ENCODE measurements at regions not wholly inside any gene's neighbourhood (a gene's known extent, or its start where the extent isn't known, plus 50 kb on each side); places are given as distances from the start of the nearest gene placed in this dataset.

DNA sequence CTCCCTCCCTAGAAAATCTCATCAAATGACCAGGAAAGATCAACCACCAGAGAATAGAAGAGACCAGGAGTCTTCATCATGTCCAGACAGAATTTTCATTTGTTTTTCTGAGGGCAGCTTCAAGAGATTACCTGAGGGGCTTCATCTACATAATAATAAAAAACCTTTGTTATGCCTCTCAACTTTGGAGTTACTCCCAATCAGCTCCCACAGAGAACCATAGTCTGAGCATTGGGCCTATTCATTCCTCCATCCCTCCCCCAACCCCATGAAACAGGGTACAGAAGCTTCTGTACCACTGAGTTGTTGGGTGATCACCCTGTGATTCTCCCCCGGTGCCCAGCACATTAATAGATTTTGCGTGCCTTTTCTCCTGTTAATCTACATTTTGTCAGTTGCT is 53.3 kb upstream of the PRRC2C start:
- Mint-ChIP-seq H3K36me3 (peaks cover 0 to 4% of the 10 kb centered on the region in 2 donors), H3K9me3 (peaks cover 13 to 27% (median 17%) of the 10 kb centered on the region in 7 donors), H3K27ac (no peak overlapping the region), H3K4me3 (no peak overlapping the region), H3K27me3 (ENCODE audit: low read depth in 3 of 3) (no peaks in the 10 kb centered on the region), H3K4me1 (peaks cover 21% of the 10 kb centered on the region)
- 100% methylated on average over 1 of the region's 2 CpGs for WGBS (ENCODE audit: insufficient coverage)
- H3K27ac ChIP-seq (ENCODE audit: low read depth in 1 of 2, low read length in 2 of 2), result no peak overlapping the region
- H3K36me3 ChIP-seq (replicated peaks in 1 of 2; ENCODE audit: control insufficient read depth in 1 of 2, insufficient read depth in 2 of 2, low read length in 2 of 2), result no peaks in the 10 kb centered on the region
- H4K20me1 ChIP-seq (ENCODE audit: insufficient read depth, low read length), result no peaks in the 10 kb centered on the region
- H3K9ac ChIP-seq (ENCODE audit: insufficient read depth, low read length, poor library complexity, severe bottlenecking), result no peak overlapping the region
- DNase-seq, result no peak
- no peaks in the 10 kb centered on the region for H3K79me2 ChIP-seq (ENCODE audit: insufficient read depth, low read length)
- no peak overlapping the region for H3K4me3 ChIP-seq (replicated peaks in 1 of 3; ENCODE audit: low read depth in 2 of 3, low read length in 3 of 3)
- peaks cover 17% of the 10 kb centered on the region in 2 donors for H3K9me3 ChIP-seq (replicated peaks in 1 of 2; ENCODE audit: control insufficient read depth in 1 of 2, insufficient read depth in 1 of 2, low read length in 2 of 2)
- no peak overlapping the region for H2AFZ ChIP-seq (ENCODE audit: insufficient read depth, low read depth, low read length, poor library complexity, severe bottlenecking)
- intact Hi-C loops (cut with micrococcal nuclease), result no loop called here
- H3K4me2 ChIP-seq (replicated peaks; ENCODE audit: extremely low read depth, low read length, poor library complexity, severe bottlenecking), result no peak overlapping the region
- H3K27me3 ChIP-seq (ENCODE audit: control insufficient read depth in 2 of 2, insufficient read depth in 2 of 2, low read length in 2 of 2), result no peaks in the 10 kb centered on the region
- peaks cover 19 to 23% of the 10 kb centered on the region in 2 donors for H3K4me1 ChIP-seq (ENCODE audit: control insufficient read depth in 1 of 2, insufficient read depth in 2 of 2, low read length in 2 of 2)
- TF ChIP-seq, protein P1, sequence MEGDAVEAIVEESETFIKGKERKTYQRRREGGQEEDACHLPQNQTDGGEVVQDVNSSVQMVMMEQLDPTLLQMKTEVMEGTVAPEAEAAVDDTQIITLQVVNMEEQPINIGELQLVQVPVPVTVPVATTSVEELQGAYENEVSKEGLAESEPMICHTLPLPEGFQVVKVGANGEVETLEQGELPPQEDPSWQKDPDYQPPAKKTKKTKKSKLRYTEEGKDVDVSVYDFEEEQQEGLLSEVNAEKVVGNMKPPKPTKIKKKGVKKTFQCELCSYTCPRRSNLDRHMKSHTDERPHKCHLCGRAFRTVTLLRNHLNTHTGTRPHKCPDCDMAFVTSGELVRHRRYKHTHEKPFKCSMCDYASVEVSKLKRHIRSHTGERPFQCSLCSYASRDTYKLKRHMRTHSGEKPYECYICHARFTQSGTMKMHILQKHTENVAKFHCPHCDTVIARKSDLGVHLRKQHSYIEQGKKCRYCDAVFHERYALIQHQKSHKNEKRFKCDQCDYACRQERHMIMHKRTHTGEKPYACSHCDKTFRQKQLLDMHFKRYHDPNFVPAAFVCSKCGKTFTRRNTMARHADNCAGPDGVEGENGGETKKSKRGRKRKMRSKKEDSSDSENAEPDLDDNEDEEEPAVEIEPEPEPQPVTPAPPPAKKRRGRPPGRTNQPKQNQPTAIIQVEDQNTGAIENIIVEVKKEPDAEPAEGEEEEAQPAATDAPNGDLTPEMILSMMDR (IDR thresholded peaks at IDR 0.05), result no peak

DNA sequence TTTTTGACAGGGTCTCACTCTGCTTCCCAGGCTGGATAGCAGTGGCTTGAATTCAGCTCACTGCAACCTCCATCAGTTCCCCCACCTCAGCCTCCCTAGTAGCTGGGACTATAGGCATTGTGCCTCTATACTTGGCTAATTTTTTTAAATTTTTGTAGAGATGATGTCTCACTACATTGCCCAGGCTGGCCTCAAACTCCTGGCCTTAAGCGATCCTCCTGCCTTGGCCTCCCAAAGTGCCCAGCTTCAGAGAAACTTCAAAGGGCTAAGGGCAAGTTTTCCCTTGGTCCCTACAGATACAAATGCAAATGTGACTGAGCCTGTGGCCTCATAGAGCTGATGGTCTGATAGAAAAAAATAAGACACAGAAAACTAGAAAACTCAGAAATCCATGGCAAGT is 52.9 kb upstream of the PRRC2C start:
- H3K9me3 Mint-ChIP-seq, result peaks cover 13 to 27% (median 17%) of the 10 kb centered on the region in 7 donors
- peaks cover 19 to 23% of the 10 kb centered on the region in 2 donors for H3K4me1 ChIP-seq (ENCODE audit: control insufficient read depth in 1 of 2, insufficient read depth in 2 of 2, low read length in 2 of 2)
- no peak overlapping the region for H3K4me3 ChIP-seq (replicated peaks in 1 of 3; ENCODE audit: low read depth in 2 of 3, low read length in 3 of 3)
- H3K4me1 Mint-ChIP-seq, result peaks cover 21% of the 10 kb centered on the region
- no peak overlapping the region for H3K9ac ChIP-seq (ENCODE audit: insufficient read depth, low read length, poor library complexity, severe bottlenecking)
- H3K4me3 Mint-ChIP-seq, result no peak overlapping the region
- no peak overlapping the region for H3K27ac Mint-ChIP-seq
- no peaks in the 10 kb centered on the region for H3K27me3 Mint-ChIP-seq (ENCODE audit: low read depth in 3 of 3)
- no peak overlapping the region for H3K4me2 ChIP-seq (replicated peaks; ENCODE audit: extremely low read depth, low read length, poor library complexity, severe bottlenecking)
- peaks cover 0 to 4% of the 10 kb centered on the region in 2 donors for H3K36me3 Mint-ChIP-seq
- H2AFZ ChIP-seq (ENCODE audit: insufficient read depth, low read depth, low read length, poor library complexity, severe bottlenecking), result no peak overlapping the region
- peaks cover 17% of the 10 kb centered on the region in 2 donors for H3K9me3 ChIP-seq (replicated peaks in 1 of 2; ENCODE audit: control insufficient read depth in 1 of 2, insufficient read depth in 1 of 2, low read length in 2 of 2)
- H3K79me2 ChIP-seq (ENCODE audit: insufficient read depth, low read length), result no peaks in the 10 kb centered on the region
- no peak for DNase-seq
- H4K20me1 ChIP-seq (ENCODE audit: insufficient read depth, low read length), result no peaks in the 10 kb centered on the region
- intact Hi-C loops (cut with micrococcal nuclease), result no loop called here
- H3K27ac ChIP-seq (ENCODE audit: low read depth in 1 of 2, low read length in 2 of 2), result no peak overlapping the region
- no CpG with 5 or more reads among the region's 1 CpG for WGBS (ENCODE audit: insufficient coverage)
- H3K36me3 ChIP-seq (replicated peaks in 1 of 2; ENCODE audit: control insufficient read depth in 1 of 2, insufficient read depth in 2 of 2, low read length in 2 of 2), result no peaks in the 10 kb centered on the region
- TF ChIP-seq, protein P1 (IDR thresholded peaks at IDR 0.05), result no peak
- H3K27me3 ChIP-seq (ENCODE audit: control insufficient read depth in 2 of 2, insufficient read depth in 2 of 2, low read length in 2 of 2), result no peaks in the 10 kb centered on the region

Measured in CD14-positive monocyte (primary cell).